GM18909 (cell line): ENCODE measurements at regions not wholly inside any gene's neighbourhood (a gene's known extent, or its start where the extent isn't known, plus 50 kb on each side); places are given as distances from the start of the nearest gene placed in this dataset.

Experiments used
- ATAC-seq: cut with Tn5 transposase; IDR thresholded peaks from one replicate; pipeline ENCODE4 v1.9.1; 2021; ENCODE audit warnings: mild to moderate bottlenecking; ENCODE audit not compliant: unreplicated experiment, poor library complexity

- ATAC-seq, result peak; percentile 56
Measured at GRCh38 chr19:29263305-29264135, 50.6 kb upstream of the UQCRFS1 start.

DNA sequence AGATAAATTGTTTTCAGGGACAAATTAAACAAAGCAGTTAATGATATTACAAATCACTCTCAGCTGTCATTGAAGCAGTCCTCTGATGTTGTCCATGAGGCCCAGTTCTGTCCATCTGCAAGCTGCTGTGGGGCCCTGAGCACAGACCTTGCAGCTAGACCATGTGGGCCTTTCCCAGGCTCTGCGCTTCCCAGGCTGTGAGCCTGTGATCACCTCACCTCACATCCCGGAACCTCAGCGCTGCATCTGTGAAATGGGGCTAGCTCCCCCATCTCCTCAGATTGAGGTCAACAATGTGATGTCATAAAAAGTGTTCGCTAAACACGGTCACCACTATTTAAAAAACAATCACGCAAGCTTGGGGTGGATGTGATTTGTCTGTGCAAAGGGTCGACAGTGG, 51.9 kb upstream of the UQCRFS1 start:
- no peak for ATAC-seq

DNA sequence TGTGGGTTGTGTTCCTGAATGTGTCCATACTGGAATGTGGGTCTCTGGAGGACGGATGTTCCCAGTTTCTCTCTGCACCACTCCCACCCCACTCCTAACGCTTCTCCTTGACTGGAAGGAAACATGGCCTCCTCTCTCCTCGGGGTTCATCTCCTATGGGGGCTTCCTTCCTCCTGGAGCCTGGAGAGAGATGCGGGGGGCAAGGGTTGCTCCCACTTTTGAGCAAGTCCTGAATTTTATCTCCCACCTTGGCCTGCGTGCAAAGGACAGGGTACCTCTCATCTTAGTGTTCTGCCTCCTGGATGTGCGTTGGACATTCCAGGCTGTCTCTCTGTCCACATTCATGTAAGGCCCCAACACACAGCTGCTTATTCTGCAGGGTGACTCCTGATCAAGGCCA, 52.5 kb upstream of the UQCRFS1 start:
- no peak for ATAC-seq

DNA sequence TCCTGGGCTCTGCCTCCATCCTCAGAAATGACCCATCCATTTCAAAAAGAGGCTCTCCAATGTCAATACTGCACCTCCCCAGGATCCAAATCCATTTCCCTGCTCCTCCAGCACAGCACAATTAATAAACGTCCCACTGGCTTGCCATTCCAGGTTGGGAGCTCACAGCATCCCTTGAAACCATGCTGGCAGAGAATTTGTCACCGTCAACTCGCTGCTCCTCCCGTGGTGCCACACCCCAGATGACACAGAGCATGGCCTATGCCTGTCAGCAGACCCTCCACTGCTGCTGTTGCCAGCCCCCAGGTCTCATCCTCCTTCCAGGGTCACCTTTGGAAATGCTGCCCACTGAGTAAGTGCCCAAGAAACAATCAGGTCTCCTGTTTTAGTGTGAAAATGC, 53.0 kb upstream of the UQCRFS1 start:
- no peak for ATAC-seq

- no peak for ATAC-seq
Measured at GRCh38 chr19:29266603-29267002, 53.7 kb upstream of the UQCRFS1 start.

- ATAC-seq, result no peak
Measured at GRCh38 chr19:29267701-29268100, 54.8 kb upstream of the UQCRFS1 start.

DNA sequence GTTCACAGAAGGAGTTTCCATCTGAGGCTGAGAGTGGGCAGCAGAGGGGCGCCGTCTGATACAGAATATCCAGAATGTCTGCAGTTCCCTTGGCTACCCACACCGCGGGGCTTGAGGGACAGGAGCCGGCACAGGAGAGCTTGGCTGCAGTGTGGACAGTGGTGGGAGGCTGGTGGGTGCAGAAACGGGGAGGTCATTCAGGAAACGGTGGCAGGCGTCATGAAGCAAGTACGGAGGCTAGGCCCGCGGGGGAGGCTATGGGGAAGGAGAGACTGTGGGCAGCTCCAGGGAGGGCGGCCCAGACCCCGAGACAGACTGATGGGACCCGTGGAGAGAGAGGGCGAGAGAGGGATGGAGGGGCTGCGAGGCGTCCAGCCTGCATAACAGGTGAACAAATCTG, 55.2 kb upstream of the UQCRFS1 start:
- ATAC-seq, result no peak

DNA sequence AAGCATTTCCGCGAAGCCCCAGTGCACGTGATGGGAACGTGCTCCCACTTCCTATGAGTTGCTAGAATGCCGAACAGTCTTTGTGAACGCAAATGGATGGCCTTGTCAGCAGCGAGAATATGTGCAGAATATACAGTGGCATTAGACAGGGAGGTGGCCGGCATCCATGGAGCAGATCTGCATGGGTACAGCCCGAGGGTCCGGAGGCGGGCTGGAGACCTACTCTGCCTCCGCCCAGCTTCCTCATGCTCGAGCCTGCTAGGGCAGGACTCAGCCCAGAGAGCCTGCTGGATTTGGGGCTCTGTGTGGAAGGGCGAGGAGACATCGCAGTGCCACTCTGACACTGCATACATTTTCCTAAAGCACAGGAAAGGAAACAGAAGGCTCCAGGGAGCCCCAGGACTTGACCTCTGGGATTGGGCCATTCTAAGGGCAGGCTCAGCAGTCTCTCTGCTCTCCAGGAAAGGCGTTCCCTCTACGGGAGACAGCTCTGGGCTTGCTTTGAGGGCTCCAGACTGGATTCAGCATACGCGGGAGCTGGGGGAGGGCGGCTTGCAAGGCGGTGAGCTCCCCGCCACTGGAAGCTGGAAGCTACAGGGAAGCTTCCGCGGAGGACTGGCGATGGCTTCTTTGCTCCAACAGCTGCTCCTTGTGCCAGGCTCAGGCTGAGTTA, 55.9 kb upstream of the UQCRFS1 start:
- ATAC-seq, result no peak

DNA sequence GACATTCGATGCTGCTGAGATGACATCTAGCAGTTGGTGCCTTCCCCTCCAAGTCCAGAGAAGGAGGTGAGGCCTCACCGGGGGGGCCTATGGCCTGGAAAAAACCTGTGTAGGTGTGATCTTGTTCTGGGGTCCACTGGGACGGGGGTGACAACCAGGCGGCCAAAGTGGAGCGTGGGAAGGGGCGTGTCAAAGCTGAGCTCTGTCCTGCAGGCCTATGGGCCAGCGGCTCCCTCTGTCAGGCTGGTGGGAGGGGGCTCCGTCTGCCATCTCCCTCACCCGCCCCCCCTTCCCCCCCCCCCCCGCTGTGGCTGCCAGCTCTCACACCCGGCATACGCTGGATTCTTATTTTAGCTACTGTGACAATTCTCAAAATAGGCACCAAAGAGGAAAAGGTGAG, 56.7 kb upstream of the UQCRFS1 start:
- no peak for ATAC-seq

DNA sequence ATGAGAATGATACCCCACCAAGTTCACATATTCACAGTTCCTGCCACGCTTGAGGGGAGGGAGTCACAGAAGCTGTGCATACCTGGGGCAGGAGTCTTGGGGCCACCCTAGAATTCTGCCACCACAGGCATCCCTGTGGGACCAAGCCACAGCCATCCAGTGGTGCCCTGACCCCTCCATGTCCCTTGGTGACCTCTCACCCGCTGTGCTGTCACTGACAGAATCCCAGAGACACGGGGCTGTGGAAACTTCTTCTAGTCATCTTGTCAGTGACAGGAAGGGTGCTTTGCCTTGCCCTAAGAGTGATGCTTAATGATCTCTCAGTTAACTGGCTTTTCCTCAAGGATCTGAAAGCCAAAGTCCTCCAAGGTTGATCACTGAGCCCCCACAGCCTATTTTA, 58.4 kb upstream of the UQCRFS1 start:
- no peak for ATAC-seq

DNA sequence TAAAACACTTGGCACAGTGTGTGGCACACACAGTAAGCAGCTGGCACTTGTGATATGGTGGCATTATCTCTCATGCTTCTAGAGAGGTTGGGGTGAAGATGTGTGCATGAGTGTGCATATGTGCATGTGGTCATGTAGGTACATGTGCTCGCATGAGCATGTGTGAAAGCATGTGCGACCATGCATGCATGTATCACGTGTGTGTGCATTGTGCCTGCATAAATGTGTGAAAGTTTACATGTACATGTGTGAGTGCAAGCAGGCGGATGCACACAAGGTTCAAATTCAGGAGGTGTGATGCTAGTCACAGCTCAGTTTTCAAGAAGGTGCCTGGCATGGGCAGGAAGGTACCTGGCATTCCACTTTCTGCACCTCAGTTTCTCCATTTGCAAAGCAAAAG, 59.0 kb upstream of the UQCRFS1 start:
- no peak for ATAC-seq

- ATAC-seq, result no peak
Measured at GRCh38 chr19:29273000-29273640, 60.2 kb upstream of the UQCRFS1 start.

DNA sequence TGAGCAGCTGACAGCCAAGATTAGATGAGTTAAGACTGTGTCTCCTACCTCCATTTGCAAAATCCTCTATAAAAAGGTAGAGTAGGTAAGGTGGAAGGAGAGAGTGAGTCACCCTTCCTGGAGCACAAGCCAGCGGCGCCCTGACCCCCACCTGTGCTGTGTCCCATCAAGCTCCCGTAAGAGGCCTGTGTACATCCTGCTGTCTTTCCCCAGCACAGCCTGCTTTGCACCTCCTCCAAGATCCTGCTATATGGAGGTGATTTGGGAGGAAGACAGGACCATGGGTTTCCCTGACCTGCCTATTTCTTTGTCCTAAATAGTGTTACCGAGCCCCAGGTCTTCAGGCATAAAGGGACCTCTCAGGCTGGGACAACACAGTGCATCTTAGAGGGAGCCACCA, 62.3 kb upstream of the UQCRFS1 start:
- ATAC-seq, result no peak

DNA sequence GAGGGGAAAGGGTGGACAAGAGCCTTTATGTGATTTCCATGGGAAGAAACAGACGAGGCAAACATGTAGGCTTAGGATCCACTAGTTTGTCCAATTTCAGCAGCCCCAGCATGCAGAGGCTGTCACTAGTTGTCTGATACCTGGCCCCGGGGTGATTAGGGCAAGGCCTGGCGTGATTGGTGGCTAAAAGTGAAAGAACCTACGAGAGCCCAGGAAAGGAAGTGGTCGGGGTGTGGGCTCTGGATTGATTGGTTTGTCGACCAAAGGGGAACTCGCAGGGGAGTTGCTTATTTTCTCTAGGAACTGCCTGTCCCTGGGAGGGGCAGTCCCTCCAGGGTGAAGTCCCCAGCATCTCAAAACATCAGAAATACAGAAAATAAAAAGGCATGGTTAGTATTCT, 64.2 kb upstream of the UQCRFS1 start:
- peak; percentile 99 for ATAC-seq

- ATAC-seq, result no peak
Measured at GRCh38 chr19:29278716-29279115, 65.8 kb upstream of the UQCRFS1 start.

- ATAC-seq, result no peak
Measured at GRCh38 chr19:29283366-29283765, 70.4 kb upstream of the UQCRFS1 start.

DNA sequence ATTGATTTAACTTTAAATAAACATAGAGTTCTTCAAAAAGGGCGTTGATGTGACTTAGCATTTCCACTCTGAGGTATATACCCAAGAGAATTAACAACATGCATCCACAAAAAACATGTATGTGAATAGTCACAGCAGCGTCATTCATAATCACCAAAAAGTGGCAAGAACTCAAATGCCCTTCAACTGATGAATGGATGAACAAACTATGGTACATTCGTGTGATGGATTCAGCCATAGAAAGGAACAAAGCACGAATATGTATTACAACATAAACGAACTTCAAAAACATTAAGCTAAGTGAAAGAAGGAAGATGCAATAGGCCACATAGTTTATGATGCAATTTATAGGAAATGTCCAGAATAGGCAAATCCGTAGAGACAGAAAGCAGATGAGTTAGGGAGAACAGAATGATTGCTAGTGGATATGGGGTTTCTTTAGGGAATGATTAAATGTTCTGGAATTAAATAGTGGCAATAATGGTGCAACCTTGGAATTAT, 72.3 kb upstream of the UQCRFS1 start:
- ATAC-seq, result no peak

- no peak for ATAC-seq
Measured at GRCh38 chr19:29285878-29286277, 72.9 kb upstream of the UQCRFS1 start.

DNA sequence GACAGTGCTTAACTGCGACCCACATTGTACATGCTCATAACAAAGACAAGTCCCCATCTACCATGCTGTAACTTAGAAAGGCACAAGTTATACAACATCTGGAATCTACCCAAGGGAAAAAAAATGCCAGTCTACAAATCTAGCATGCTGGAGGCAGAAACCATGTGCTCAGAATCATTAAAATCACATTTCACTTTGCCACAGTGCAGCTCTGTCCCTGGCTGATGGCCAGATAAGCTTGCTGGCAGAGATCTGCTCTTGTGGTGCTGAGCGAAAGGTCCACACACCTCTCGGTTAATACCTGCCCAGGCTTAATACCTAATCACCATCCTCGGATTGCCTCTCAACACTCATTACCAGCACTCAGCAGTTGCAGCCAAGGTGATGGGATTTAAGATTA, 74.1 kb upstream of the UQCRFS1 start:
- ATAC-seq, result no peak

DNA sequence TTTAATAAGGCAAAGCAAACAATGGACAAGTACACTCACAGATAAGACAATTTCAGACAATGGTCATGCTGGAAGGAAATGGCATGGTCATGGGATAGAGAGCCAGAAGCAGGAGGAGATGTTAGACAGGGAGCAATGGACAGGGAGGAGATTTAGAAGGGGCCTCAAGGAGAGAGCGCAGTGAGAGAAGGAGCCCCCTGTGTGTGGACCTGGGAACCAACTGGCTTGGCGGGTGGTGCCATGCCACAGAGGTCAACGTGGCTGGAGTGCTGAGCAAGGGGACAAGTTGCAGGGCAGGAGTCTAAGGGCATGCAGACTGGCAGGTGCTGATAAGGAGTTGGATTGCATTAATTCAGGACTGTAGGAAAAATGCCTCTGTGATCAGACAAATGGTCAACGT, 75.3 kb upstream of the UQCRFS1 start:
- ATAC-seq, result no peak

- no peak for ATAC-seq
Measured at GRCh38 chr19:29289020-29289419, 76.1 kb upstream of the UQCRFS1 start.
